Caki2 (cell line): ENCODE measurements at regions not wholly inside any gene's neighbourhood (a gene's known extent, or its start where the extent isn't known, plus 50 kb on each side); places are given as distances from the start of the nearest gene placed in this dataset.

Source experiments
- DNase-seq: peaks from one replicate; pipeline ENCODE4 v3.0.0-alpha.2; 2015; ENCODE audit warnings: low read depth
- in situ Hi-C: cut with HindIII; loops from 2 replicates; pipeline ENCODE4 v1.10.0; 2016; ENCODE audit warnings: low sequenced_read_pairs, low pct_unique_long_range_greater_than_20kb, mixed read lengths

GRCh38 chr12:87136330-87136976 is 880.3 kb upstream of the MGAT4C start:
- peak; percentile 68 for DNase-seq

GRCh38 chr12:87127272-87127671 is 871.1 kb upstream of the MGAT4C start:
- DNase-seq: no peak
- in situ Hi-C loops: no loop called here

More at GRCh38 chr12:87136330-87136976, 880.3 kb upstream of the MGAT4C start:
- in situ Hi-C loops: no loop called here

DNA sequence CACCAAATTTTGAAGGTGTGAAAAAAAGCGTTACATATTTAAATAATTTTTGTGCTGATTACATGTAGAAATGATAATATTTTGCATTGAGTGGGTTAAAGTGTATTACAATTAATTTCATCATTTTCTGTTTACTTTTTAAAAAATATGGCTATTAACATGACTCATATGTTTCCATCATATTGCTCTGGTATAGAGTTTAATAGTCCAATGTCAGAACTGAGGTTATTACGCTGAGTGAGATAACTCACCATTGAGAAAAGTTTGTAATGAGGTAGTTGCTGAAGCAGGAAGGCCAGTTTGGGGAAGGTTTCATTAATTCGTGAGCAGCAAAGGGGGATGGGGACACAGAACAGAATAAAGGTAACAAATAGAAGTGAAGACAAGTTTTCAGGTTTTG is 865.7 kb upstream of the MGAT4C start:
- in situ Hi-C loops: no loop called here
- DNase-seq: no peak

- in situ Hi-C loops: no loop called here
- DNase-seq: no peak
Observed at GRCh38 chr12:87120440-87120839, 864.2 kb upstream of the MGAT4C start.

DNA sequence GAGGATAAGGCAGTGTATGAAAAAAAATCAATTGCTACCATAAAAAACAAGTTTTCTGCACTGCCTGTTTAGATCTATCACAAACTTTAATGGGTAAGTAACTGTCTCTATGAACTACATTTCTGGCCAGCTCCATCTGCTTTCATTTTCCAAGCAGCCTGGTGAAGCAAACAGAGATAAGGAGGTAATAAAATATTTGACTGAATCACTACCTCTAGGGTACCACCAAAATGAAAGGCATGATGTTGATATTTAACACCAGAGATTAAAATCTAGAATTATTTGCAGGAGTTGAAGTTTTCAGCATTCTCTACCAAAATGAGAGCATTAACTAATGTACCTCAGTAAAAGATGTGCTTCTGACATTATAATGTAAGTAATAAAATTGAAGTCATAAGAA is 863.5 kb upstream of the MGAT4C start:
- DNase-seq: no peak
- in situ Hi-C loops: no loop called here

- in situ Hi-C loops: no loop called here
- peak; percentile 31 for DNase-seq
Observed at GRCh38 chr12:87117526-87117925, 861.3 kb upstream of the MGAT4C start.

DNA sequence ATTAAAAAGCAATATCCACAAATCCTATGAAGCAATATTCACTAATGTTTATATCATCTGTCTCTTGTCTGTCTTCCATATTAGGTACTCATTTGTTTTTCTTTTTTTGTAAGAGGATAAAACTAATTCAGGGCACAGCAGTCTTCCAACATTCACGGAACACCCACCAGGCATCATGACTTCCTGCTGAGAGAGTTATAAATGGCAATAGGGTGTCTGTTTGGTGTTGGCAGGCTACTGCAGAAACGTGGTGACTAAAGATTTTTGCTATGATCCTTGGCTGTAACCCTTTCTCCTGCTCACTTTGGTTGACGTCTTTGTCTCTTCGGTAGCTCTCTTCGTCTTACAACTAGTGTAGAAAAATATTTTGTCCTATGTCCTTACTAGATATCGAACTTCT is 860.6 kb upstream of the MGAT4C start:
- in situ Hi-C loops: no loop called here
- no peak for DNase-seq

DNA sequence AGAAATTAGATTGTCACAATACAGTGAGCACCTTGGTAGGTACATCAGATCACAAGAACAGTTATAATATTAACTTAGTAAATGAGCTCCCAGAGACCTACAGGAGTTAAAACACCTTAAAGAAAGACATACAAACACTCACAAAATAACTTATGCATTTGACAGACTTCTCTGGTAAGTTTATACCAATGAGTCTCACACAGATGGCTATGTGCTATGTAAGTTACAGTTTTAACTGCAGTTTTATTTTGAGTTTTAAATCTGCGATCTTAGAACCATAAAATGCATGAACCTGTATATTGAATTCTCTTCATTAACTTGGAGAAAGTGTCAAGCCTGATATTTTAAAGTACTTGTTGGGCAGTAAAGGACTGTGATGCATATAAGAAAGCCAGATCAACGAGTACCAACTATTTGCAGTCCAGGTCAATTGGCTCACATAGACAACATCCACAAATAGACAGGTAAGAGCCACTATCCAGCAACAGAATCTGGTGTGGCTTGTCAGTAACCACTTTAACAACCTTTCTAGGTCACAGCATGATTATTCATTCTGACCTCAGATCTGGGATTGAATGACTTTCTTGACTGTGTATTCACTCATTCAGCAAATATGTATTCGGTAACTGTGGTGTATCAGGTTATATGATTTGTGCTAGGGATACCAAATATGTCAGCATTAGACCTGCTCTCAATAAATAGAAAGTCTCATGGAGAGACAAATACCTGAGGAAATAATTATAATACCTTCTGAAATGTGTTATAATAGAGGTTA is 856.6 kb upstream of the MGAT4C start:
- DNase-seq: no peak
- in situ Hi-C loops: no loop called here

- in situ Hi-C loops: no loop called here
- no peak for DNase-seq
Observed at GRCh38 chr12:87107766-87108165, 851.6 kb upstream of the MGAT4C start.

- in situ Hi-C loops: no loop called here
- no peak for DNase-seq
Observed at GRCh38 chr12:87107270-87107669, 851.1 kb upstream of the MGAT4C start.

GRCh38 chr12:87096082-87096585 is 839.9 kb upstream of the MGAT4C start:
- DNase-seq: no peak
- in situ Hi-C loops: no loop called here

DNA sequence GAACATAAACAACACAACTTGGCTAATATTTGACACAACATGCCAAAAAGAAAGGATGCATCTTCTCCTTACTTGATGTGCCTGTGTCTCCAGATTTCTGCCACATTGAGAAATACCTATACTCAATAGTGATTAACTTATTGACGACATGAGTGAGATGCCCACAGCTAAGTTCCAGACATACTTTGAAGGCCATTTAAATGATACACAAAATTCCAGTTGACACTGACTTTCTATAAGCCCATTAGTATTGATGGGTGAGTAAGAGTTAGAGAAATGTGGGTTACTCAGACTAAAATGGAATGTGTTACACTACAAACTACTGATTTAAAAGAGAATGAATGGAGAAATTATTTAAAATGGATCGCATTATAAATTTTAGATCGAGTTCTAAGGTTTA is 838.2 kb upstream of the MGAT4C start:
- DNase-seq: no peak

DNA sequence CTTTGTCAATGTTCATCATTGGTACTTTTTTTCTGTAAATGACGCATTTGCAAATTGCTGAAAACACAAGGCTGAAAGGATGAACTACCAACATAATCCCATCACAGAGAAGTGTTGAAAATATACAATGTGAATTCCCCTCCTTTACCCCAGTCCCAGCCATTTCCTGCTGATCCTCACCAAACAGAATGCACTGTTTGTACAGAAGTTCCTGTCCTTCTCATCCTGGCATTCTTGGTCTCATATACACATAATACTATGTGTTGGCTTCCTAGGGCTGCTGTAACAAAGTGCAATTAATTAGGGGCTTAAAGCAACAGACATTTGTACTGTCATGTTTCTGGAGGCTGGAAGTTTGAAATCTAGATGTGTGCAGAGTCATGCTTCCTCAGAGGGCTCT is 836.2 kb upstream of the MGAT4C start:
- no peak for DNase-seq
- in situ Hi-C loops: no loop called here

More for the DNA sequence above, 838.2 kb upstream of the MGAT4C start:
- in situ Hi-C loops: no loop called here

DNA sequence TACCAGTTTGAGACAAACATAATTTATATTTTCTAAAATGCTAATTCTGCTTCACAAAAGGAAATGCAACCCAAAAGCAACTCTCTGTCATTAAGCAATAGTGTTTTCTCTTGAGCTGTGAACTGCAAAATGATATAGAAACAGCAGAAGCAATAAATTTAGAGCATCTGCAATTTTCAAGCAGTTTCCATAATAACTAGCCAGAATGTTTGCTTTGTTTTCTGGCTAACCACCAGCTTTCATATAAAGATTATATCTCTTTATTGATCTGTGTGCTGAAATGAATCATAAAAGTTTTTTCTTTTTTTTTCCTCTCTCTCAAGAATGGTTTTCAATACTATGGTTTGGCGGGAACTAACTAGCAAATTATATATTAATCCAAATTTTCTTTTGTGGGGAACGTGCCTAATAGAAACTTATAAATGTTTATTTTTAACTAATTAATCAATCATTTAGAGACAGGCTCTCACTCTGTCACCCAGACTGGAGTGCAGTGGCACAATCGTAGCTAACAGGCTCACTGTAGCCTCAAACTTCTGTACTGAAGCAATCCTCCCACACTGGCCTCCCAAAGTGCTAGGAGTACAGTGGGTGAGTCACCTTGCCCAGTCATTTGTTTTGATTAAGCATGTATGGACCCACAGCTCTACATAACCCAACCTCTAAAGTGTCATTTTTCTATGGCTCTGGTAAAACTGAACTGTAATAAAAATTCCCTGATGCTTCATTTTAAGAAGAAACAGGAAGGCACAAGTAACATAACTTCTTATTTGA is 830.1 kb upstream of the MGAT4C start:
- in situ Hi-C loops: no loop called here
- no peak for DNase-seq

GRCh38 chr12:87085286-87085685 is 829.1 kb upstream of the MGAT4C start:
- DNase-seq: no peak
- in situ Hi-C loops: no loop called here

GRCh38 chr12:87082756-87083155 is 826.6 kb upstream of the MGAT4C start:
- DNase-seq: no peak
- in situ Hi-C loops: no loop called here

- no peak for DNase-seq
- in situ Hi-C loops: no loop called here
Observed at GRCh38 chr12:87074781-87075180, 818.6 kb upstream of the MGAT4C start.

DNA sequence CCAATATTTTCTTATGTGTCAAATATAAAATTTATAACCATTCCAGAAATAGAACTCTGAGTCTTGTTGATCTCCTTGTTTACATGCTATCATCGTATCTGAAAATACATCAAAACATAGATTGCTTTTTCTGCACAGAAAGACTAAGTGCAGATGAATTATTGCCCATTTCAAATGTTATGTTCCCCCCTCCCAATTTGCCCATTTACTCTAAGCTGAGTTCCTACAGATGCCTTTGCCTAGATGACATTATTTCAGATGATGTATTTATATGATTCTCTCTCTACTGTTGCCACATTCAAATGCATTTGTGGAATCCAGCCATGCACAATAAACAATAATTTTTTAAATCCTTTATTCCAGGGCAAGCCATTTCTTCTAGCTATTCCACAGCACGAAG is 810.1 kb upstream of the MGAT4C start:
- in situ Hi-C loops: no loop called here
- no peak for DNase-seq

DNA sequence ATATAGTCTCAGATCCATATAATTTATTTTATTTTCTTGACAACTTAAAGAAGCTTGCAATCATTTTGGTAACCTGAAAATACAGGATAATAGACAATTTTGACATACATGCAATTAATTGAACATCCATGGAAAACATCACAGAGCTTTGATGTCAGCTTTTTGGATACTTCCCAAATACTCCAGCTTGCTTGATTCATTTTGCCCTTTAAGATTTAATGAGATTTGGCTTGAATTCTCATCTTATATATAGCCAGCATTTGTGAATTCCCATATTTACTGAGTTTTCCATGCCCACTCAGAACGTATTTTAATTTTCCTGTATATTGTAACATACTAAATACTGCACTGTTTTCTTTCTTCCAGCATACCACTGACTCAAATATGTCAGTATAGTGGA is 803.0 kb upstream of the MGAT4C start:
- in situ Hi-C loops: no loop called here

More for the DNA sequence above, 803.0 kb upstream of the MGAT4C start:
- no peak for DNase-seq
